ENCODE measurements at regions not wholly inside any gene's neighbourhood (a gene's known extent, or its start where the extent isn't known, plus 50 kb on each side); places are given as distances from the start of the nearest gene placed in this dataset.

DNA sequence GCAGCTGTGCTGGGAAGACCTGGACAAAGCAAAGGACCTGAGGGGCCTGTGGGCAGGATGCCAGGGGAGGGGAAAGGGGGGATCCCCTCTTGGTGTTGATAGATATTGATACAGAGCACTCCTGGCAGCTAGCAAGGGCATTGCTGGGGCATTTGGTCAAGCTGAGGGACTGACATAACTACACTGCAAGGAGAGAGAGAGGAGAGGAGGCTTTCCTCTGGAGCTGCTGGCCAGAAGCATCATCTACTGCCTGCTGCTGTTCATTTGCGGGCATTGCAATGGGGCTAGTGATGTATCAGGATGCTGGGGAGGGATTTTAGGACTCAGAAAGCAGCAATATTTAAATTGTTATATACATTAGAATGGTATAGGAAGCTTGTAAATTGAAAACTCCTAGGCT, 142.0 kb downstream of the ZNF648 start:
- TF ChIP-seq POLR2A (IDR thresholded peaks at IDR 0.05; ENCODE audit: low read length) (no peak), GATA1 (IDR thresholded peaks at IDR 0.05; ENCODE audit: low read depth, low read length) (no peak)

All from erythroblast (primary cell).